Keratinocyte (primary cell): ENCODE measurements at regions not wholly inside any gene's neighbourhood (a gene's known extent, or its start where the extent isn't known, plus 50 kb on each side); places are given as distances from the start of the nearest gene placed in this dataset.

Source experiments
- DNase-seq: peaks from one replicate; pipeline ENCODE4 v3.0.0-alpha.2; 2011; ENCODE audit warnings: low read depth, missing footprints, low spot score
- FAIRE-seq: peaks from 2 replicates; lab custom pipeline; 2011; peaks lifted over from hg19 to GRCh38; lab: Jason Lieb, UNC
- H2AFZ ChIP-seq: 2 replicates; pipeline ENCODE4 v1.6.0; 2012; ENCODE audit warnings: low read length, control low read depth, inconsistent platforms; ENCODE audit not compliant: control insufficient read depth
- H3K27ac ChIP-seq: 2 replicates; pipeline ENCODE4 v1.5.1; 2011; ENCODE audit warnings: low read length; ENCODE audit not compliant: control insufficient read depth, insufficient read depth
- H3K27me3 ChIP-seq: 3 replicates; pipeline ENCODE4 v1.6.0; 2011; ENCODE audit warnings: low read length; ENCODE audit not compliant: control insufficient read depth, insufficient read depth; ENCODE audit errors: extremely low read depth
- H3K36me3 ChIP-seq, 2 experiments: 2 replicates in 1 of 2; 3 replicates in 1 of 2; pipeline ENCODE4 v1.5.1; 2011; ENCODE audit warnings: low read length in 2 of 2, mild to moderate bottlenecking in 1 of 2; ENCODE audit not compliant: control insufficient read depth in 2 of 2, insufficient read depth in 2 of 2; ENCODE audit errors: extremely low read depth in 1 of 2
- H3K4me1 ChIP-seq: 3 replicates; pipeline ENCODE4 v1.5.1; 2011; ENCODE audit warnings: low read length; ENCODE audit not compliant: control insufficient read depth, insufficient read depth; ENCODE audit errors: extremely low read depth
- H3K4me2 ChIP-seq: 3 replicates; pipeline ENCODE4 v1.6.0; 2011; ENCODE audit warnings: low read depth, low read length; ENCODE audit not compliant: control insufficient read depth, insufficient read depth; ENCODE audit errors: extremely low read depth
- H3K4me3 ChIP-seq, 3 experiments: fragments of 200-600 bp in 1 of 3; sonication (generic) in 1 of 3; 2 replicates in 2 of 3; 3 replicates in 1 of 3; pipeline ENCODE4 v1.5.1; 2011 to 2016; ENCODE audit warnings: low read length in 3 of 3, mild to moderate bottlenecking in 3 of 3, control low read depth in 2 of 3, inconsistent platforms in 1 of 3, low read depth in 1 of 3, mixed read lengths in 1 of 3, mixed run types in 1 of 3, moderate library complexity in 1 of 3; ENCODE audit not compliant: control insufficient read depth in 2 of 3, insufficient read depth in 2 of 3; ENCODE audit errors: extremely low read depth in 1 of 3
- H3K79me2 ChIP-seq: 2 replicates; pipeline ENCODE4 v1.6.0; 2012; ENCODE audit warnings: low read length; ENCODE audit not compliant: control insufficient read depth, insufficient read depth
- H3K9ac ChIP-seq: 3 replicates; pipeline ENCODE4 v1.6.0; 2011; ENCODE audit warnings: low read length; ENCODE audit not compliant: control insufficient read depth, insufficient read depth; ENCODE audit errors: extremely low read depth
- H3K9me1 ChIP-seq: 3 replicates; pipeline ENCODE4 v1.6.0; 2011; ENCODE audit warnings: low read length; ENCODE audit not compliant: control insufficient read depth, insufficient read depth; ENCODE audit errors: extremely low read depth
- H3K9me3 ChIP-seq: 2 replicates; pipeline ENCODE4 v1.5.1; 2012; ENCODE audit warnings: low read depth, low read length; ENCODE audit not compliant: control insufficient read depth
- H4K20me1 ChIP-seq: 3 replicates; pipeline ENCODE4 v1.6.0; 2011; ENCODE audit warnings: low read length; ENCODE audit not compliant: control insufficient read depth, insufficient read depth; ENCODE audit errors: extremely low read depth
- CTCF ChIP-seq, 3 experiments: IDR thresholded peaks in 1 of 3; conservative IDR thresholded peaks in 1 of 3; optimal IDR thresholded peaks in 1 of 3; 2 replicates in 2 of 3; 3 replicates in 1 of 3; pipeline versions ENCODE3 to v1.5.1; 2011; ENCODE audit warnings: low read length in 3 of 3, mild to moderate bottlenecking in 3 of 3, moderate library complexity in 2 of 3, control low read depth in 1 of 3, inconsistent platforms in 1 of 3; ENCODE audit not compliant: insufficient read depth in 2 of 3; ENCODE audit errors: extremely low read depth in 1 of 3
- EZH2 ChIP-seq: IDR thresholded peaks from one replicate; pipeline ENCODE4 v1.6.1; 2012; ENCODE audit warnings: inconsistent platforms, mild to moderate bottlenecking, low read length, moderate library complexity
- dilution Hi-C: fragments of 300-500 bp; cut with MboI; formaldehyde crosslinking; loops from one replicate; pipeline ENCODE4 v1.7.0; 2020; ENCODE audit warnings: low sequenced_read_pairs; ENCODE audit not compliant: extremely low pct_ligation_motif_present

GRCh38 chr6:1031720-1032119 is 280.2 kb upstream of the FOXQ1 start:
- H3K27ac ChIP-seq: no peak overlapping the region
- no peaks in the 10 kb centered on the region for H3K36me3 ChIP-seq
- H3K9me1 ChIP-seq: no peaks in the 10 kb centered on the region
- H3K4me3 ChIP-seq: no peak overlapping the region
- H3K9ac ChIP-seq: no peak overlapping the region
- TF ChIP-seq EZH2 (no peak), CTCF (optimal IDR thresholded peaks at IDR 0.05 in 1 of 3, IDR thresholded peaks at IDR 0.05 in 1 of 3, conservative IDR thresholded peaks at IDR 0.05 in 1 of 3; ENCODE audit: extremely low read depth in 1 of 3, insufficient read depth in 2 of 3, low read length in 3 of 3) (no peak)
- peaks cover 8% of the 10 kb centered on the region for H3K4me1 ChIP-seq
- H3K4me2 ChIP-seq: no peak overlapping the region
- FAIRE-seq (no peak), DNase-seq (no peak)
- H3K9me3 ChIP-seq: no peaks in the 10 kb centered on the region
- no peak overlapping the region for H2AFZ ChIP-seq
- no peaks in the 10 kb centered on the region for H3K79me2 ChIP-seq
- no peaks in the 10 kb centered on the region for H4K20me1 ChIP-seq
- no peaks in the 10 kb centered on the region for H3K27me3 ChIP-seq
- dilution Hi-C loops: no loop called here

GRCh38 chr6:1029141-1029540 is 282.8 kb upstream of the FOXQ1 start:
- no peak overlapping the region for H3K9ac ChIP-seq
- no peaks in the 10 kb centered on the region for H3K79me2 ChIP-seq
- H4K20me1 ChIP-seq: no peaks in the 10 kb centered on the region
- DNase-seq (no peak), FAIRE-seq (no peak)
- H3K4me1 ChIP-seq: peaks cover 5% of the 10 kb centered on the region
- no peak overlapping the region for H3K4me2 ChIP-seq
- H3K9me1 ChIP-seq: no peaks in the 10 kb centered on the region
- no peaks in the 10 kb centered on the region for H3K9me3 ChIP-seq
- H3K4me3 ChIP-seq: no peak overlapping the region
- no peak overlapping the region for H2AFZ ChIP-seq
- no peak overlapping the region for H3K27ac ChIP-seq
- TF ChIP-seq EZH2: no peak
- TF ChIP-seq CTCF (optimal IDR thresholded peaks at IDR 0.05 in 1 of 3, IDR thresholded peaks at IDR 0.05 in 1 of 3, conservative IDR thresholded peaks at IDR 0.05 in 1 of 3; ENCODE audit: extremely low read depth in 1 of 3, insufficient read depth in 2 of 3, low read length in 3 of 3): no peak
- no peaks in the 10 kb centered on the region for H3K27me3 ChIP-seq
- dilution Hi-C loops: no loop called here
- no peaks in the 10 kb centered on the region for H3K36me3 ChIP-seq
